ENCODE measurements at regions not wholly inside any gene's neighbourhood (a gene's known extent, or its start where the extent isn't known, plus 50 kb on each side); places are given as distances from the start of the nearest gene placed in this dataset.
"Not testable (repeated sequence)": the region's sequence is repeated elsewhere in the genome, so short reads cannot be mapped to it uniquely, and the experiment has no call there.

DNA sequence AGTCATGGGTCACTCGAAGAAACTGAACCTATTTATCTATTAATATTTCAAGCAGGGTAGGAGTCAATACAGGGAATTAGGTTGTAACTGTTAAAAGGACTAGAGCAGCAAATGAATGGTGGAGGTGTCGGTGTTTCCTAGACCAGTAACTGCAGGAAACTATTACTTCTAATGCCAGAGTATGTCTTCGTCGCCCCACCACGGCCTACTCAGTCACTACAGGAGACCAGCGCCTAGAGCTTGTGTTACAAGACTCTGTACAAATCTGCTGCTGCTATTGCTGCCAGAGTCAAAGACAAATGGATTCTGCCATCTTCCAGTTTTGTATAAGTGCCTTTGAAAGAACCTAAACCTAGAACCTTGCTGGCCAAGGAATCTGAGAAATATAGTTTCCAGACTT lies 343.9 kb downstream of the SOX4 start:
- Histone ChIP-seq H3K27me3 (ENCODE audit: control insufficient read depth, insufficient read depth, low read length) (no peaks in the 10 kb centered on the region), H3K4me3 (ENCODE audit: low read depth in 2 of 2, low read length in 2 of 2) (no peak overlapping the region), H3K27ac (ENCODE audit: low read length) (0 out of 2 replicates have a peak overlapping the region, but pooled peaks have one; percentile 17), H3K36me3 (ENCODE audit: control insufficient read depth, insufficient read depth, low read length) (no peaks in the 10 kb centered on the region), H3K4me1 (ENCODE audit: control insufficient read depth, insufficient read depth, low read length) (no peaks in the 10 kb centered on the region), H3K9me3 (ENCODE audit: control insufficient read depth, insufficient read depth, low read depth, low read length) (no peaks in the 10 kb centered on the region; the same call in 1 of the 2 replicates)
- ATAC-seq (no peak), DNase-seq (ENCODE audit: low read depth, low spot score) (no peak)
- CTCF ChIA-PET, result no interaction called here
- no TSS peak for BruUV-seq (replicated peaks)
- TF ChIP-seq, protein P1, sequence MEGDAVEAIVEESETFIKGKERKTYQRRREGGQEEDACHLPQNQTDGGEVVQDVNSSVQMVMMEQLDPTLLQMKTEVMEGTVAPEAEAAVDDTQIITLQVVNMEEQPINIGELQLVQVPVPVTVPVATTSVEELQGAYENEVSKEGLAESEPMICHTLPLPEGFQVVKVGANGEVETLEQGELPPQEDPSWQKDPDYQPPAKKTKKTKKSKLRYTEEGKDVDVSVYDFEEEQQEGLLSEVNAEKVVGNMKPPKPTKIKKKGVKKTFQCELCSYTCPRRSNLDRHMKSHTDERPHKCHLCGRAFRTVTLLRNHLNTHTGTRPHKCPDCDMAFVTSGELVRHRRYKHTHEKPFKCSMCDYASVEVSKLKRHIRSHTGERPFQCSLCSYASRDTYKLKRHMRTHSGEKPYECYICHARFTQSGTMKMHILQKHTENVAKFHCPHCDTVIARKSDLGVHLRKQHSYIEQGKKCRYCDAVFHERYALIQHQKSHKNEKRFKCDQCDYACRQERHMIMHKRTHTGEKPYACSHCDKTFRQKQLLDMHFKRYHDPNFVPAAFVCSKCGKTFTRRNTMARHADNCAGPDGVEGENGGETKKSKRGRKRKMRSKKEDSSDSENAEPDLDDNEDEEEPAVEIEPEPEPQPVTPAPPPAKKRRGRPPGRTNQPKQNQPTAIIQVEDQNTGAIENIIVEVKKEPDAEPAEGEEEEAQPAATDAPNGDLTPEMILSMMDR (IDR thresholded peaks at IDR 0.05), result no peak
- TF ChIP-seq REST (IDR thresholded peaks at IDR 0.05; ENCODE audit: insufficient read depth in 1 of 2, low read depth in 2 of 2, low read length in 1 of 2) (no peak), TCF7L2 (IDR thresholded peaks at IDR 0.05; ENCODE audit: low read depth, low read length) (no peak), SIN3A (IDR thresholded peaks at IDR 0.05; ENCODE audit: borderline replicate concordance, insufficient read depth, low read depth, low read length) (no peak), POLR2AphosphoS5 (IDR thresholded peaks at IDR 0.05; ENCODE audit: low read depth, low read length) (no peak)
- POLR2A ChIA-PET, result no interaction called here
- in situ Hi-C loops (cut with HindIII; ENCODE audit: low pct_unique_long_range_greater_than_20kb, low sequenced_read_pairs) (no loop called here), intact Hi-C loops (cut with micrococcal nuclease; ENCODE audit: unreplicated experiment) (loop anchor here (5.0 to 10.0 kb wide), 2 partner anchors 203 to 340 kb away; no protein-coding TSS in a partner anchor)

DNA sequence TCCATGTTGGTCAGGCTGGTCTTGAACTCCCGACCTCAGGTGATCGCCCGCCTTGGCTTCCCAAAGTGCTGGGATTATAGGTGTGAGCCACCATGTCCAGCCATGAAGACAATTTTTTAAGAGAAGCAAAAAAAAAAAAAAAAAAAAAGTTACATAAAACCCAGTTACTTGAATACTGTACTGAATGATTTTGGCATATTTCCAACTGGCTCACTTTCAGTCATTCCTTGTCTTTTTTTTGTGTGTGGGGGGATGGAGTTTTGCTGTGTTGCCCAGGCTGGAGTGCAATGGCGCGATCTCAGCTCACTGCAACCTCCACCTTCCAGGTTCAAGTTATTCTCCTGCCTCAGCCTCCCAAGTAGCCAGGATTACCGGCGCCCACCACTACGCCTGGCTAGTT lies 345.5 kb downstream of the SOX4 start:
- H3K27me3 ChIP-seq (ENCODE audit: control insufficient read depth, insufficient read depth, low read length); H3K36me3 ChIP-seq (ENCODE audit: control insufficient read depth, insufficient read depth, low read length); DNase-seq (ENCODE audit: low read depth, low spot score); H3K4me1 ChIP-seq (ENCODE audit: control insufficient read depth, insufficient read depth, low read length); H3K27ac ChIP-seq (ENCODE audit: low read length); CTCF ChIA-PET; H3K9me3 ChIP-seq (ENCODE audit: control insufficient read depth, insufficient read depth, low read depth, low read length); in situ Hi-C loops (cut with HindIII; ENCODE audit: low pct_unique_long_range_greater_than_20kb, low sequenced_read_pairs); ATAC-seq; BruUV-seq (replicated peaks); POLR2A ChIA-PET; H3K4me3 ChIP-seq (ENCODE audit: low read depth in 2 of 2, low read length in 2 of 2): not testable (repeated sequence)
- intact Hi-C loops (cut with micrococcal nuclease; ENCODE audit: unreplicated experiment), result loop anchor here (5.0 to 10.0 kb wide), 2 partner anchors 204 to 342 kb away; no protein-coding TSS in a partner anchor

GRCh38 chr6:21941926-21942325 lies 348.4 kb downstream of the SOX4 start:
- ATAC-seq, result no peak
- in situ Hi-C loops (cut with HindIII; ENCODE audit: low pct_unique_long_range_greater_than_20kb, low sequenced_read_pairs) (no loop called here), intact Hi-C loops (cut with micrococcal nuclease; ENCODE audit: unreplicated experiment) (no loop called here)
- no peaks in the 10 kb centered on the region for H3K4me1 ChIP-seq (ENCODE audit: control insufficient read depth, insufficient read depth, low read length)
- H3K36me3 ChIP-seq (ENCODE audit: control insufficient read depth, insufficient read depth, low read length), result no peaks in the 10 kb centered on the region
- no peaks in the 10 kb centered on the region for H3K9me3 ChIP-seq (ENCODE audit: control insufficient read depth, insufficient read depth, low read depth, low read length)
- POLR2A ChIA-PET, result no interaction called here
- H3K27ac ChIP-seq (ENCODE audit: low read length), result no peak overlapping the region
- H3K27me3 ChIP-seq (ENCODE audit: control insufficient read depth, insufficient read depth, low read length), result no peaks in the 10 kb centered on the region
- H3K4me3 ChIP-seq (ENCODE audit: low read depth in 2 of 2, low read length in 2 of 2), result no peak overlapping the region
- BruUV-seq (replicated peaks), result no TSS peak
- CTCF ChIA-PET, result no interaction called here
- TF ChIP-seq POLR2AphosphoS5 (IDR thresholded peaks at IDR 0.05; ENCODE audit: low read depth, low read length) (no peak), REST (IDR thresholded peaks at IDR 0.05; ENCODE audit: insufficient read depth in 1 of 2, low read depth in 2 of 2, low read length in 1 of 2) (no peak), TCF7L2 (IDR thresholded peaks at IDR 0.05; ENCODE audit: low read depth, low read length) (no peak), SIN3A (IDR thresholded peaks at IDR 0.05; ENCODE audit: borderline replicate concordance, insufficient read depth, low read depth, low read length) (no peak)
- TF ChIP-seq, protein P1 (IDR thresholded peaks at IDR 0.05), result no peak
- DNase-seq (ENCODE audit: low read depth, low spot score), result no peak
